Tibial nerve (tissue), 3 donors: ENCODE measurements at regions not wholly inside any gene's neighbourhood (a gene's known extent, or its start where the extent isn't known, plus 50 kb on each side); places are given as distances from the start of the nearest gene placed in this dataset.

Experiments used
- POLR2A ChIP-seq, 2 donors: fragments of 450-650 bp; IDR thresholded peaks; one replicate each; pipeline ENCODE4 v1.6.1; 2017; ENCODE audit warnings: antibody characterized with exemption in 2 of 2, mild to moderate bottlenecking in 2 of 2, moderate library complexity in 2 of 2
- TF ChIP-seq, protein P1 (sequence below), 5 experiments: fragments of 200-600 bp in 3 of 5; fragments of 450-650 bp in 2 of 5; sonication (generic) in 3 of 5; IDR thresholded peaks; one replicate each; pipeline ENCODE4 v1.5.1; 2016 to 2019; ENCODE audit warnings: antibody characterized with exemption in 5 of 5, mild to moderate bottlenecking in 3 of 5, moderate library complexity in 2 of 5

DNA sequence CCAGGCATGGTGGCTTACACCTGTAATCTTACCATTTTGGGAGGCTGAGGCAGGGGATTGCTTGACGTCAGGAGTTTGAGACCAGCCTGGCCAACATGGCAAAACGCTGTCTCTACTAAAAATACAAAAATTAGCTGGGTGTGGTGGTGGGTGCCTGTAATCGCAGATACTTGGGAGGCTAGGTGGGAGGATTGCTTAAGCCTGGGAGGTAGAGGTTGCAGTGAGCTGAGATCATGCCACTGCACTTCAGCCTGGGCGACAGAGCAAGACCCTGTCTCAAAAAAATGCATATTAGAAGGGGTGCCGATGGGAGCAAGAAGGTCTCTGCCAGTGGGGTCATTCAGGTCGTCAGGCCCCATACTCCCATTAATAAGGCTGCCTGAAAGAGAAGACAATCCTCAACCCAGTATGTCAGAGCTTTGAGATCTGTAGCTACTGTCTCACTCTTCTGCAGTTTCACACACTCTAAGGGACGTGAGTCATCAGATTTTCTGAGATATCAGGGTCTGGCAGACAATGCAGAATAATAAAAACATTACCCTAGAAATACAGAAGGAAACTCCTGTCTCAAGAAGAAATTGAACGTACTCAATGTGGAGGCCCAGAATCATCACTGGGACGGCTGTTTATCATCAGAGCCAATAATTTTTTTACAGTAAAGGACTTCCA lies 176.7 kb upstream of the FAT1 start:
- TF ChIP-seq POLR2A (IDR thresholded peaks at IDR 0.05), result no peak
- TF ChIP-seq, protein P1, sequence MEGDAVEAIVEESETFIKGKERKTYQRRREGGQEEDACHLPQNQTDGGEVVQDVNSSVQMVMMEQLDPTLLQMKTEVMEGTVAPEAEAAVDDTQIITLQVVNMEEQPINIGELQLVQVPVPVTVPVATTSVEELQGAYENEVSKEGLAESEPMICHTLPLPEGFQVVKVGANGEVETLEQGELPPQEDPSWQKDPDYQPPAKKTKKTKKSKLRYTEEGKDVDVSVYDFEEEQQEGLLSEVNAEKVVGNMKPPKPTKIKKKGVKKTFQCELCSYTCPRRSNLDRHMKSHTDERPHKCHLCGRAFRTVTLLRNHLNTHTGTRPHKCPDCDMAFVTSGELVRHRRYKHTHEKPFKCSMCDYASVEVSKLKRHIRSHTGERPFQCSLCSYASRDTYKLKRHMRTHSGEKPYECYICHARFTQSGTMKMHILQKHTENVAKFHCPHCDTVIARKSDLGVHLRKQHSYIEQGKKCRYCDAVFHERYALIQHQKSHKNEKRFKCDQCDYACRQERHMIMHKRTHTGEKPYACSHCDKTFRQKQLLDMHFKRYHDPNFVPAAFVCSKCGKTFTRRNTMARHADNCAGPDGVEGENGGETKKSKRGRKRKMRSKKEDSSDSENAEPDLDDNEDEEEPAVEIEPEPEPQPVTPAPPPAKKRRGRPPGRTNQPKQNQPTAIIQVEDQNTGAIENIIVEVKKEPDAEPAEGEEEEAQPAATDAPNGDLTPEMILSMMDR (IDR thresholded peaks at IDR 0.05), result no peak
